Fibroblast of lung (primary cell): ENCODE measurements at regions not wholly inside any gene's neighbourhood (a gene's known extent, or its start where the extent isn't known, plus 50 kb on each side); places are given as distances from the start of the nearest gene placed in this dataset.

Experiments
- CTCF ChIP-seq, 2 donors: IDR thresholded peaks in 1 of 2; conservative IDR thresholded peaks in 1 of 2; 1 replicate in 1 of 2; 2 replicates in 1 of 2; pipeline ENCODE4 v1.5.1; 2011 to 2012; ENCODE audit warnings: low read length in 2 of 2, control low read depth in 1 of 2, inconsistent platforms in 1 of 2, low read depth in 1 of 2, mild to moderate bottlenecking in 1 of 2
- EZH2 ChIP-seq: IDR thresholded peaks from 2 replicates; pipeline ENCODE4 v1.5.1; 2012; ENCODE audit warnings: low read length, control low read depth, mild to moderate bottlenecking; ENCODE audit errors: missing control alignments

GRCh38 chr2:220980966-220981675 is 591.0 kb downstream of the EPHA4 start:
- TF ChIP-seq CTCF (conservative IDR thresholded peaks at IDR 0.05 in 1 of 2, IDR thresholded peaks at IDR 0.05 in 1 of 2; ENCODE audit: low read depth in 1 of 2, low read length in 2 of 2), result no peak
- TF ChIP-seq EZH2, result no peak
